HepG2 (cell line): ENCODE measurements at regions not wholly inside any gene's neighbourhood (a gene's known extent, or its start where the extent isn't known, plus 50 kb on each side); places are given as distances from the start of the nearest gene placed in this dataset.

Source experiments
- EP300 ChIP-seq, 3 experiments: sonication (generic) in 1 of 3; formaldehyde crosslinking in 1 of 3; IDR thresholded peaks; 2 replicates each; pipeline versions ENCODE4 v1.5.1 to v1.6.1; 2011 to 2020; ENCODE audit warnings: low read depth in 2 of 3, low read length in 2 of 3, borderline replicate concordance in 1 of 3, improper control_type of control experiment in 1 of 3, mild to moderate bottlenecking in 1 of 3, missing genetic modification reagents in 1 of 3, moderate library complexity in 1 of 3
- MYNN ChIP-seq: sonication (generic); formaldehyde crosslinking; IDR thresholded peaks from 2 replicates; pipeline ENCODE4 v1.4.0; 2020; ENCODE audit warnings: mild to moderate bottlenecking, low read depth, missing genetic modification reagents
- ZNF264 ChIP-seq: sonication (generic); formaldehyde crosslinking; IDR thresholded peaks from 2 replicates; pipeline ENCODE4 v1.4.0; 2020; ENCODE audit warnings: missing genetic modification reagents
- ZNF598 ChIP-seq: sonication (generic); formaldehyde crosslinking; IDR thresholded peaks from 2 replicates; pipeline ENCODE4 v1.5.1; 2020; ENCODE audit warnings: mild to moderate bottlenecking, missing genetic modification reagents, borderline replicate concordance

DNA sequence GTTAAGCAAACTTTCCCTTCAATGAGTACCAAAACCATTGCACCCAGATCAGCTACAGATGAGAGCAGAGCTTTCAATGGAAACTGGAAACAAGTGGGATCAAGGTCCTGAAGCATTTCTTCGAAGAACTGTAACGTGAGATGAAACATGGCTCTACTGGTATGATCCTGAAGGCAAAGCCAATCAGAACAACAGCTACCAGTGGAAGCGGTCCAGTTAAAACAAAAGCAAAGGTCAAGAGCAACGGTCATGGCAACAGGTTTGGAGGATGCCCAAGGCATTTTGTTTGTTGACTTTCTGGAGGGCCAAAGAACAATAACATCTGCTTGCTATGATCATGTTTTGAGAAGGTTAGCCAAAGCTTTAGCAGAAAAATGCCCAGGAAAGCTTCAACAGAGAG lies 137.9 kb upstream of the CPSF6 start:
- no peak for TF ChIP-seq MYNN (CRISPR knock-in tag)
- TF ChIP-seq ZNF264 = no peak
- TF ChIP-seq EP300 (IDR thresholded peaks at IDR 0.05; ENCODE audit: low read depth in 2 of 2, low read length in 2 of 2) = no peak; a peak in 1 of 4 replicates
- no peak for TF ChIP-seq EP300 (CRISPR knock-in tag; IDR thresholded peaks at IDR 0.05; ENCODE audit: borderline replicate concordance)
- TF ChIP-seq ZNF598 = no peak
